ENCODE measurements at regions not wholly inside any gene's neighbourhood (a gene's known extent, or its start where the extent isn't known, plus 50 kb on each side); places are given as distances from the start of the nearest gene placed in this dataset.

DNA sequence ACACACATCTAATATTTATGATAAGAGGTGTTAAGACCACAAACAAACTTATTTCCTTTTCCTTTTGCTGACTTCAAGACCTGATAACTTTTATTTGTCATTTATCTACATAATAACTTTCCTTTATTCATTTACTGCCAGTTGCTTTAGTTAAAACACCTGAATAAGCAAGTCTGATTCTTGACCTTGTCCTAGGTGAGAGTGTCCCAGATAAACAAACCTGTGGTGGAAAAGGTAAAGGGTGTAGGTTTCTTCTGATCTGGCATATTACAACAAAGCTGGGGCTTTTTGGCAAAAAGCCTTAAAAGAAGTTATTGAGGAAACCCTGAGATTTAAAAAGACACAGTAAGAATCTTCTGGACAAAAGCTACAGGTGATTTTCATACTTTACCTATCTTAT lies 191.5 kb downstream of the ZBBX start:
- ATAC-seq = no peak
- no peaks in the 10 kb centered on the region for H3K27me3 ChIP-seq
- H3K4me3 ChIP-seq = no peak overlapping the region
- TF ChIP-seq, protein P1, sequence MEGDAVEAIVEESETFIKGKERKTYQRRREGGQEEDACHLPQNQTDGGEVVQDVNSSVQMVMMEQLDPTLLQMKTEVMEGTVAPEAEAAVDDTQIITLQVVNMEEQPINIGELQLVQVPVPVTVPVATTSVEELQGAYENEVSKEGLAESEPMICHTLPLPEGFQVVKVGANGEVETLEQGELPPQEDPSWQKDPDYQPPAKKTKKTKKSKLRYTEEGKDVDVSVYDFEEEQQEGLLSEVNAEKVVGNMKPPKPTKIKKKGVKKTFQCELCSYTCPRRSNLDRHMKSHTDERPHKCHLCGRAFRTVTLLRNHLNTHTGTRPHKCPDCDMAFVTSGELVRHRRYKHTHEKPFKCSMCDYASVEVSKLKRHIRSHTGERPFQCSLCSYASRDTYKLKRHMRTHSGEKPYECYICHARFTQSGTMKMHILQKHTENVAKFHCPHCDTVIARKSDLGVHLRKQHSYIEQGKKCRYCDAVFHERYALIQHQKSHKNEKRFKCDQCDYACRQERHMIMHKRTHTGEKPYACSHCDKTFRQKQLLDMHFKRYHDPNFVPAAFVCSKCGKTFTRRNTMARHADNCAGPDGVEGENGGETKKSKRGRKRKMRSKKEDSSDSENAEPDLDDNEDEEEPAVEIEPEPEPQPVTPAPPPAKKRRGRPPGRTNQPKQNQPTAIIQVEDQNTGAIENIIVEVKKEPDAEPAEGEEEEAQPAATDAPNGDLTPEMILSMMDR (IDR thresholded peaks at IDR 0.05) = no peak
- TF ChIP-seq POLR2A (IDR thresholded peaks at IDR 0.05) = no peak
- no peak for TF ChIP-seq POLR2AphosphoS5 (IDR thresholded peaks at IDR 0.05)
- no peak for TF ChIP-seq EP300 (IDR thresholded peaks at IDR 0.05)
- H3K9me3 ChIP-seq = peaks cover 0 to 15% (median 0%) of the 10 kb centered on the region in 3 donors
- no peaks in the 10 kb centered on the region for H3K36me3 ChIP-seq
- H3K27ac ChIP-seq = no peak overlapping the region
- H3K4me1 ChIP-seq = no peaks in the 10 kb centered on the region

DNA sequence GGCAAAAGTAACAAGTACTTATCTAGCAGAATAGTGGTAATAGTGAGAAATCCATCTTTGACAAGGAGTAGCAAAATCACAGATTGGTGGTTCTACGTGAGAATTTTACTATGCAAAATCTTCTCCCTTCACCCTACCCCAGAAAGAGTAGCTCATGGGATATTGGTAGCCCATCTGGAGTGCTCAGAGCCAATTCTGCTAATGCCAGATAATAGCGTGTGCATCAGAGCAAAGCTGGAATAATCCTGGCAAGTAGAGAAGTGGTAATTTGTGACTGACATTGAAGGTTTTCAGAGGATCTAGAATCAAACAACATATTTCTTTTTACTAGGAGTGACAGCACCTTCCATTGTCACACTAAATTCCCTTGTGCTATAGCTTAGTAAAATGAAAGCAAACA lies 192.9 kb downstream of the ZBBX start:
- TF ChIP-seq POLR2A (IDR thresholded peaks at IDR 0.05) (no peak), POLR2AphosphoS5 (IDR thresholded peaks at IDR 0.05) (no peak), EP300 (IDR thresholded peaks at IDR 0.05) (no peak)
- TF ChIP-seq, protein P1 (IDR thresholded peaks at IDR 0.05) = no peak
- H3K36me3 ChIP-seq = no peaks in the 10 kb centered on the region
- no peak overlapping the region for H3K27ac ChIP-seq
- no peaks in the 10 kb centered on the region for H3K27me3 ChIP-seq
- WGBS, 2 donors (ENCODE audit: low coverage in 1 of 2) = 67 to 90% methylated on average over 2 of the region's 2 CpGs
- no peak for ATAC-seq
- H3K4me1 ChIP-seq = no peaks in the 10 kb centered on the region
- H3K4me3 ChIP-seq = no peak overlapping the region
- H3K9me3 ChIP-seq = peaks cover 0 to 2% (median 0%) of the 10 kb centered on the region in 3 donors

DNA sequence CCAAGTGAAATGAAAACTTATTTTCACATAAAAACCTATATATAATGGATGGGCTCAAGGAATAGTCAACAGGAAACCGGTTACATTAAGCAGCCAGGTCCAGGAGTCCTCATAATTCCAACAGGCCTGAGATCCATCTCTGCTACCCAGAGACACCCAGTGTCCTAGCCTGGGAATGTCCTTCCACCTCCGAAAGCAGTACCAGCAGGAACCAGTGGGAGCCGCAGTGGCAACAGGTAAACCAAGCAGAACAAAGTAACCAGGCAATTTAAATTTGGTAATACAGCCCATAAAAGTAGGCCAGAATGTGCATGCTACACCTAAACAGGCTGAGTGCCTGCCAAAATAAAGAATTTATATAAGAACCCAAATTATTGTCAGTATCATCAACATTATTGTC lies 195.6 kb downstream of the ZBBX start:
- TF ChIP-seq, protein P1 (IDR thresholded peaks at IDR 0.05) = no peak
- TF ChIP-seq EP300 (IDR thresholded peaks at IDR 0.05) = no peak
- TF ChIP-seq POLR2A (IDR thresholded peaks at IDR 0.05) = no peak
- TF ChIP-seq POLR2AphosphoS5 (IDR thresholded peaks at IDR 0.05) = no peak
- H3K27ac ChIP-seq = no peak overlapping the region
- WGBS, 2 donors (ENCODE audit: low coverage in 1 of 2) = 44 to 93% methylated on average over 1 to 3 of the region's 3 CpGs
- H3K4me3 ChIP-seq = no peak overlapping the region
- no peaks in the 10 kb centered on the region for H3K27me3 ChIP-seq
- no peaks in the 10 kb centered on the region for H3K4me1 ChIP-seq
- no peak for ATAC-seq
- H3K36me3 ChIP-seq = no peaks in the 10 kb centered on the region
- H3K9me3 ChIP-seq = no peaks in the 10 kb centered on the region

DNA sequence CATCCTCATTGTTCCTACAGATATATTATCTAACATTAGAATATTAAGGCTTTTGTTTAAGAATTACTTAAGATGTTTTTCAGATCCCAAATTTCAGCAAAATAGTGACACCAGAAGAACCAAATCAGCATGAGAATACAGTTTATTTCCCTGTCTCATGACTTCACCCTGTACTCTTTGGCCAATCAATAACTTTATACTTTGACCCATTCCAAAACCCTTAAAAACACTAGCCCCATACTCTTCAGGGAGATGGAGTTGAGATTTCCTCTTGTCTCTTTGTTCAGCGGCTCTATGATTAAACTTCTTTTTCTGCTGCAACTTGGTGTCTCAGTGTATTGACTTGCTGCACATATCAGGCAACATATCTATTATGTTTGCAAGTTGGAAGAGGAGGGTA lies 207.7 kb downstream of the ZBBX start:
- Histone ChIP-seq H3K27me3 (no peaks in the 10 kb centered on the region), H3K27ac (no peak overlapping the region), H3K36me3 (no peaks in the 10 kb centered on the region), H3K4me1 (no peaks in the 10 kb centered on the region), H3K9me3 (peaks cover 0 to 12% (median 0%) of the 10 kb centered on the region in 3 donors), H3K4me3 (no peak overlapping the region)
- 75 to 100% methylated on average over 1 of the region's 1 CpG for WGBS, 2 donors (ENCODE audit: low coverage in 1 of 2)
- TF ChIP-seq EP300 (IDR thresholded peaks at IDR 0.05) (no peak), POLR2AphosphoS5 (IDR thresholded peaks at IDR 0.05) (no peak), POLR2A (IDR thresholded peaks at IDR 0.05) (no peak)
- TF ChIP-seq, protein P1 (IDR thresholded peaks at IDR 0.05) = no peak
- no peak for ATAC-seq

DNA sequence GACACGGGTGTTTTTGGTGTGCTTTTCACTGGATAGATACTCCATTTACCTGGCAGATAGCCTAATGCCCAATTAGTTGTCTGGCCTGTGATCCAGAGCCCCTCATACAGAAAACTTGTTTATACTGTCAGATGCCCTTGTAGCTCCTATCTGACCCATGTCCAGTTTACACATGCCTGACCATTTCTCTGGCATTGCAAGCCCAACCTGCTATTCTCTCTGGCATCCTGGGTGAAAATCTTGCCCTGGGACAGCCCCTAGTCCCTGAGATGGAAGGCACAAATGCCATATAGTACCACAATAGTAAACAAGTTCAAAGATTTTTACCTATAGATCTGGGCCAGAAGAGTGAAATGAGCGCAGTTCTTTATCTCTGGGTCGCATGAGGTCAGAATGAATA lies 212.6 kb downstream of the ZBBX start:
- Histone ChIP-seq H3K4me1 (peaks cover 0 to 12% (median 0%) of the 10 kb centered on the region in 3 donors), H3K27me3 (no peaks in the 10 kb centered on the region), H3K27ac (no peak overlapping the region), H3K36me3 (no peaks in the 10 kb centered on the region), H3K9me3 (no peaks in the 10 kb centered on the region), H3K4me3 (no peak overlapping the region)
- TF ChIP-seq POLR2A (IDR thresholded peaks at IDR 0.05) (no peak), EP300 (IDR thresholded peaks at IDR 0.05) (no peak), POLR2AphosphoS5 (IDR thresholded peaks at IDR 0.05) (no peak)
- TF ChIP-seq, protein P1 (IDR thresholded peaks at IDR 0.05) = no peak
- whole genome bisulfite sequencing, 2 donors (ENCODE audit: low coverage in 1 of 2) = 66% methylated on average over 3 of the region's 3 CpGs; no CpG with 5 or more reads in 1 of the 2 donors
- no peak for ATAC-seq

All from gastroesophageal sphincter (tissue), 4 donors.